ENCODE measurements at regions not wholly inside any gene's neighbourhood (a gene's known extent, or its start where the extent isn't known, plus 50 kb on each side); places are given as distances from the start of the nearest gene placed in this dataset.

DNA sequence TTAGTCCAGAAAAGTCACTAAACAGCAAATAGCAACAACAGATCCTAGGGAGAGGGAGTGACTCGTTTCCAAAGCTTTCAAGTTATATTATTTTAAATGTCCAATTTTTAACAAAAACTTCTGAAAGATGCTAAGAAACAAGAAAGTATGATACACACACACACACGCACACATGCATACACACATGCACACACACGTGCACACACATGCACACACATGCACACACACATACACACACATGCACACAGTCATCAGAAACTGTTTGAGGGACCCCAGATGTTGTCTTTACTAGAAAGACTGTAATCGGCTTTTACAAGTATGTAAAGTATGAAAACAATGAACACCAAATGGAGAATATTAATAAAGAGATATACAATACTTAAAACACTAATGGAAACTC is 825.4 kb downstream of the UQCRFS1 start:
- no peaks in the 10 kb centered on the region for H3K27me3 ChIP-seq (ENCODE audit: control insufficient read depth in 3 of 3, insufficient read depth in 3 of 3, low read length in 3 of 3)
- no peaks in the 10 kb centered on the region for H3K9me3 ChIP-seq (ENCODE audit: control insufficient read depth in 3 of 3, low read length in 3 of 3)
- no peaks in the 10 kb centered on the region for H3K4me1 ChIP-seq (ENCODE audit: control insufficient read depth in 3 of 3, insufficient read depth in 3 of 3, low read length in 3 of 3)
- no peaks in the 10 kb centered on the region for H3K36me3 ChIP-seq (ENCODE audit: control insufficient read depth in 3 of 3, insufficient read depth in 3 of 3, low read length in 3 of 3)
- H3K9ac ChIP-seq (ENCODE audit: low read depth in 1 of 3, low read length in 3 of 3) = no peak overlapping the region
- no peak overlapping the region for H3K4me3 ChIP-seq (ENCODE audit: low read length in 3 of 3)
- no peak overlapping the region for H3K27ac ChIP-seq (ENCODE audit: low read depth, low read length)

DNA sequence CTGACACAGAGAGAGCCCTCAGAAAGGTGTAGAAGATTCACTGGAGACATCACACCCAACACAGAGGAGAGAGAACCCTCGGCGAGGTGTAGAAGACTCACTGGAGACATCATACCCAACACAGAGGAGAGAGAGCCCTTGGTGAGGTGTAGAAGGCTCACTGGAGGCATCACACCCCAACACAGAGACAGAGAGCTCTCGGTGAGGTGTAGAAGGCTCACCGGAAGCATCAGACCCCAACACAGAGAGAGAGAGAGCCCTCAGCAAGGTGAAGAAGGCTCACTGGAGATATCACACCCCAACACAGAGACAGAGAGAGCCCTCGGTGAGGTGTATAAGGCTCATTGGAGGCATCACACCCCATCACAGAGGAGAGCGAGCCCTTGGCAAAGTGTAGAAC is 826.5 kb downstream of the UQCRFS1 start:
- H3K27me3 ChIP-seq (ENCODE audit: control insufficient read depth in 3 of 3, insufficient read depth in 3 of 3, low read length in 3 of 3) = peaks cover 0 to 3% (median 0%) of the 10 kb centered on the region in 3 donors

DNA sequence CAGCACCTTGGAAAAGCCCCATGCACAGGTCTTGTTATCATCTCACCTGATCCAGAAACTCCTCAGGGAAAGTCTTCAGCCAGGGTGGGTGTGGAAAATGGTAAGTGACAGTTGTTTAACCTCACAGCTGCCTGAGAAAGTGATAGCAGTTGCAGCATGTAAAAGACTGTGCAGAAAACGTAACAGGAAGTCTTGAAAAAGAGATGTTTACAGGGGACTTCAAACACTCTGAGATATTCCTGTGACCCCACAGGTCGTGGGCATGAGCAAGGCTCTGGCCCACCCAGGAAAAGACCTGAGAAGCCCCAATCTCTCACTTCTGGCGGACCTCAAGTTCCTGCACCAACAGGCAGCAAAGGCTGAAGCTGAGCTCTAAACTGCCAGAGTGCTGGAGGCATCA is 826.9 kb downstream of the UQCRFS1 start:
- Histone ChIP-seq H3K27me3 (ENCODE audit: control insufficient read depth in 3 of 3, insufficient read depth in 3 of 3, low read length in 3 of 3) (peaks cover 0 to 3% (median 0%) of the 10 kb centered on the region in 3 donors), H3K9ac (ENCODE audit: low read depth in 1 of 3, low read length in 3 of 3) (no peak overlapping the region), H3K4me3 (ENCODE audit: low read length in 3 of 3) (no peak overlapping the region), H3K9me3 (ENCODE audit: control insufficient read depth in 3 of 3, low read length in 3 of 3) (no peaks in the 10 kb centered on the region), H3K36me3 (ENCODE audit: control insufficient read depth in 3 of 3, insufficient read depth in 3 of 3, low read length in 3 of 3) (no peaks in the 10 kb centered on the region), H3K4me1 (ENCODE audit: control insufficient read depth in 3 of 3, insufficient read depth in 3 of 3, low read length in 3 of 3) (no peaks in the 10 kb centered on the region), H3K27ac (ENCODE audit: low read depth, low read length) (no peak overlapping the region)

More for the DNA sequence above, 826.5 kb downstream of the UQCRFS1 start:
- no peak overlapping the region for H3K9ac ChIP-seq (ENCODE audit: low read depth in 1 of 3, low read length in 3 of 3)
- no peak overlapping the region for H3K4me3 ChIP-seq (ENCODE audit: low read length in 3 of 3)
- H3K27ac ChIP-seq (ENCODE audit: low read depth, low read length) = no peak overlapping the region
- H3K9me3 ChIP-seq (ENCODE audit: control insufficient read depth in 3 of 3, low read length in 3 of 3) = no peaks in the 10 kb centered on the region
- no peaks in the 10 kb centered on the region for H3K36me3 ChIP-seq (ENCODE audit: control insufficient read depth in 3 of 3, insufficient read depth in 3 of 3, low read length in 3 of 3)
- no peaks in the 10 kb centered on the region for H3K4me1 ChIP-seq (ENCODE audit: control insufficient read depth in 3 of 3, insufficient read depth in 3 of 3, low read length in 3 of 3)

DNA sequence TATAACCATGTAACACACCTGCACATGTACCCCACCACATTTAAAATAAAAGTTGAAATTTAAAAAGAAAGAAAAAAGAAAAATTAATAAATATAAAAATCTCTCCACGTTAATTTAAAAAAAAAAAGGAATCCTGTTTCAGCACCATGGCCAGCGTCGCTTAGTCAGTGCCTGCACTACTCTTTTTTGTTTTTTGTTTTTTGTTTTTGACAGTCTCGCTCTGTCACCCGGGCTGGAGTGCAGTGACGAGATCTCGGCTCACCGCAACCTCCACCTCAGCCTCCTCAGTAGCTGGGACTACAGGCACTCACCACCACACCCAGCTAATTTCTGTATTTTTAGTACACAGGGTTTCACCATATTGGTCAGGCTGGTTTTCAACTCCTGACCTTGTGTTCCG is 835.9 kb downstream of the UQCRFS1 start:
- Histone ChIP-seq H3K9me3 (ENCODE audit: control insufficient read depth in 3 of 3, low read length in 3 of 3) (no peaks in the 10 kb centered on the region), H3K27me3 (ENCODE audit: control insufficient read depth in 3 of 3, insufficient read depth in 3 of 3, low read length in 3 of 3) (peaks cover 0 to 5% (median 0%) of the 10 kb centered on the region in 3 donors), H3K27ac (ENCODE audit: low read depth, low read length) (no peak overlapping the region)

DNA sequence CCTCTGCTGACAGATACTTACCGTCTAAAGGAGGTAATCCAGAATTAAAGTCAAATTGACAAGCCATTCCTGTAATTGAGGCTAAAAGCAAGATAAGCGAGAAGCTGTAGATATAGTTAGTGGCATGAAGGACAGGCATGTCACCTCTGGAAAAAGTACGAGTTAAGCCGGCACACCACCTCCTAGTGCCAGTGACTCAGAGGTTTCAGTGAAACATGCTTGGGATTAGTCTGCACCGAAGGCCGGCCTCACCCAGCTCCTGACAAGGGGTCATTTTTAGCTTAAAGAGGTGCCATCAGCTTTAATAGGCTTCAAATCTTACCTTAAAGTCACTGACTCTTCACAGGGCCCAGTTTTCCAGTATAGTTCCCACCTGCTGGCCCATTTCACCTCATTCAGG is 838.0 kb downstream of the UQCRFS1 start:
- Histone ChIP-seq H3K27ac (ENCODE audit: low read depth, low read length) (no peak overlapping the region), H3K9ac (ENCODE audit: low read depth in 1 of 3, low read length in 3 of 3) (no peak overlapping the region), H3K4me1 (ENCODE audit: control insufficient read depth in 3 of 3, insufficient read depth in 3 of 3, low read length in 3 of 3) (no peaks in the 10 kb centered on the region), H3K27me3 (ENCODE audit: control insufficient read depth in 3 of 3, insufficient read depth in 3 of 3, low read length in 3 of 3) (peaks cover 0 to 3% (median 0%) of the 10 kb centered on the region in 3 donors), H3K36me3 (ENCODE audit: control insufficient read depth in 3 of 3, insufficient read depth in 3 of 3, low read length in 3 of 3) (no peaks in the 10 kb centered on the region), H3K4me3 (ENCODE audit: low read length in 3 of 3) (no peak overlapping the region), H3K9me3 (ENCODE audit: control insufficient read depth in 3 of 3, low read length in 3 of 3) (no peaks in the 10 kb centered on the region)

More for the DNA sequence above, 835.9 kb downstream of the UQCRFS1 start:
- H3K9ac ChIP-seq (ENCODE audit: low read depth in 1 of 3, low read length in 3 of 3) = no peak overlapping the region
- H3K36me3 ChIP-seq (ENCODE audit: control insufficient read depth in 3 of 3, insufficient read depth in 3 of 3, low read length in 3 of 3) = no peaks in the 10 kb centered on the region
- no peaks in the 10 kb centered on the region for H3K4me1 ChIP-seq (ENCODE audit: control insufficient read depth in 3 of 3, insufficient read depth in 3 of 3, low read length in 3 of 3)
- H3K4me3 ChIP-seq (ENCODE audit: low read length in 3 of 3) = no peak overlapping the region

DNA sequence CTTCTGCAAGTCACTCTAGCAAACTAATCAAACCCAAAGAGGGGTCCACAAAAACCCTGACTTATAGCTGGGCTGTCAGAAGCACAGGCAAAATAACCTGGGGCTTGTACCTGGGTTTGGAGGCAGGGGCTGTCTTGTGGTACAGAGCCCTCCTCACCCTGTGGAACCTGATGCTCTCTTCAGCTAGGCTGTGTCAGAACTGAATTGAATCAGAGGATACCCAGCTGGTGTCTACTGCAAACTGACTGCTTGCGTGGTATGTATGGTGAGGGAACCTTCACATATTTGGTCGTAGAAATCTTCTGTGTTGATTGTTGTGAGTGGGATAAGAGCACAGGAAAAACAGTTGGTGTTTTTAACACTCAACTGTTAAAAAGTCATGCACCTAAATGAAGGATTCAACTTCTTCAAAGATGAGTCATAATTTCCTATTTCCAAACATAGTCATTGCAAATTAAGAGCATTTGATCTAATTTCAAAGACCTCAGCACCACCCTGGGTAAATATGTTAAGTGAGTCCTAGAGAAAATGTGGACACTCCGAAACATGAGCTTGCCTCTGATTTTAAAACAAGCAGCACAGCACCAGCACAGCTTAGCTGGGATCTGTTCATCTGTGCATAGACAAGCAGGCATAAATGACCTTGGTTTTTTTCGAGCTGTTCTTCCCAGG is 840.2 kb downstream of the UQCRFS1 start:
- no peak overlapping the region for H3K4me3 ChIP-seq (ENCODE audit: low read length in 3 of 3)
- peaks cover 0 to 3% (median 0%) of the 10 kb centered on the region in 3 donors for H3K27me3 ChIP-seq (ENCODE audit: control insufficient read depth in 3 of 3, insufficient read depth in 3 of 3, low read length in 3 of 3)
- H3K4me1 ChIP-seq (ENCODE audit: control insufficient read depth in 3 of 3, insufficient read depth in 3 of 3, low read length in 3 of 3) = no peaks in the 10 kb centered on the region
- H3K9me3 ChIP-seq (ENCODE audit: control insufficient read depth in 3 of 3, low read length in 3 of 3) = no peaks in the 10 kb centered on the region
- H3K27ac ChIP-seq (ENCODE audit: low read depth, low read length) = no peak overlapping the region
- no peak overlapping the region for H3K9ac ChIP-seq (ENCODE audit: low read depth in 1 of 3, low read length in 3 of 3)
- no peaks in the 10 kb centered on the region for H3K36me3 ChIP-seq (ENCODE audit: control insufficient read depth in 3 of 3, insufficient read depth in 3 of 3, low read length in 3 of 3)

DNA sequence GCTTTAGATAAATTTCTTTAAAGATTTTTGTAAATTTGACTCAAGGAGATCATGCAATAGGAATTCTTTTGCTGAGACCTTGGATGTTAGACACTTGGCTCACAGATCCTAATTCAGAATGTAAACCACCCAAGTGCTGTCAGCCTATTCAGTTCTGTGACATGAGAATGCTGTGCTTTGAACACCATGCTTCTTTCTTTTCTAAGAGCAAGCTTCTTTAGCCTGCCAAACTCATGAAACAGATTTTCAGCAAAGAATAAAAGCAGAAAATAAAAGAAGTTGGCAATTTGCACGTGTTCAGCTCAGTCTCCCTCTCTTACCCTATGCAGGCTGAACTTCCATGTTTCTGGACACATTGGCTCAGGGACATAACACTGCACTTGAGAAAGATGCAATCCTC is 845.8 kb downstream of the UQCRFS1 start:
- Histone ChIP-seq H3K4me1 (ENCODE audit: control insufficient read depth in 3 of 3, insufficient read depth in 3 of 3, low read length in 3 of 3) (no peaks in the 10 kb centered on the region), H3K36me3 (ENCODE audit: control insufficient read depth in 3 of 3, insufficient read depth in 3 of 3, low read length in 3 of 3) (no peaks in the 10 kb centered on the region), H3K9me3 (ENCODE audit: control insufficient read depth in 3 of 3, low read length in 3 of 3) (no peaks in the 10 kb centered on the region), H3K27ac (ENCODE audit: low read depth, low read length) (no peak overlapping the region), H3K27me3 (ENCODE audit: control insufficient read depth in 3 of 3, insufficient read depth in 3 of 3, low read length in 3 of 3) (peaks cover 0 to 1% (median 0%) of the 10 kb centered on the region in 3 donors), H3K4me3 (ENCODE audit: low read length in 3 of 3) (no peak overlapping the region), H3K9ac (ENCODE audit: low read depth in 1 of 3, low read length in 3 of 3) (no peak overlapping the region)

DNA sequence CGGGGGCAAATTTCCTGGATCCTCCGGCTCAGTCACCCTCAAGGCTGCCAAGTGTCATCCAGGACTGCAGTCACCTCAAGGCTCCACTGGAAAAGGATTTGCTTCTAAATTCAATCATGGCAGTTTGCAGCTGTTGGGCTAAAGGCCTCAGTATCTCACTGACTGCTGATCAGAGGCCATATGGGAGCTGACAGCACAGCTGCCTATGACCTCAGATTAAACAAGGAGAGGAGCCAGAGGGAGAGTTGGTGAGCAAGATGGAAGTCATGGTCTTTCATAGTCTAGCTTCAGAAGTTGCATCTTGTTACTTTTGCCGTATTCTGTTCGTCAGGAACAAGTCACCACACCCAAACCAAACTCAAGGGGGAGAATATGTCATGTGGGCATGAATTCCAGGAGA is 849.7 kb downstream of the UQCRFS1 start:
- no peaks in the 10 kb centered on the region for H3K4me1 ChIP-seq (ENCODE audit: control insufficient read depth in 3 of 3, insufficient read depth in 3 of 3, low read length in 3 of 3)
- no peaks in the 10 kb centered on the region for H3K36me3 ChIP-seq (ENCODE audit: control insufficient read depth in 3 of 3, insufficient read depth in 3 of 3, low read length in 3 of 3)
- no peak overlapping the region for H3K27ac ChIP-seq (ENCODE audit: low read depth, low read length)
- H3K9ac ChIP-seq (ENCODE audit: low read depth in 1 of 3, low read length in 3 of 3) = no peak overlapping the region
- H3K4me3 ChIP-seq (ENCODE audit: low read length in 3 of 3) = no peak overlapping the region
- H3K9me3 ChIP-seq (ENCODE audit: control insufficient read depth in 3 of 3, low read length in 3 of 3) = no peaks in the 10 kb centered on the region
- H3K27me3 ChIP-seq (ENCODE audit: control insufficient read depth in 3 of 3, insufficient read depth in 3 of 3, low read length in 3 of 3) = no peaks in the 10 kb centered on the region

DNA sequence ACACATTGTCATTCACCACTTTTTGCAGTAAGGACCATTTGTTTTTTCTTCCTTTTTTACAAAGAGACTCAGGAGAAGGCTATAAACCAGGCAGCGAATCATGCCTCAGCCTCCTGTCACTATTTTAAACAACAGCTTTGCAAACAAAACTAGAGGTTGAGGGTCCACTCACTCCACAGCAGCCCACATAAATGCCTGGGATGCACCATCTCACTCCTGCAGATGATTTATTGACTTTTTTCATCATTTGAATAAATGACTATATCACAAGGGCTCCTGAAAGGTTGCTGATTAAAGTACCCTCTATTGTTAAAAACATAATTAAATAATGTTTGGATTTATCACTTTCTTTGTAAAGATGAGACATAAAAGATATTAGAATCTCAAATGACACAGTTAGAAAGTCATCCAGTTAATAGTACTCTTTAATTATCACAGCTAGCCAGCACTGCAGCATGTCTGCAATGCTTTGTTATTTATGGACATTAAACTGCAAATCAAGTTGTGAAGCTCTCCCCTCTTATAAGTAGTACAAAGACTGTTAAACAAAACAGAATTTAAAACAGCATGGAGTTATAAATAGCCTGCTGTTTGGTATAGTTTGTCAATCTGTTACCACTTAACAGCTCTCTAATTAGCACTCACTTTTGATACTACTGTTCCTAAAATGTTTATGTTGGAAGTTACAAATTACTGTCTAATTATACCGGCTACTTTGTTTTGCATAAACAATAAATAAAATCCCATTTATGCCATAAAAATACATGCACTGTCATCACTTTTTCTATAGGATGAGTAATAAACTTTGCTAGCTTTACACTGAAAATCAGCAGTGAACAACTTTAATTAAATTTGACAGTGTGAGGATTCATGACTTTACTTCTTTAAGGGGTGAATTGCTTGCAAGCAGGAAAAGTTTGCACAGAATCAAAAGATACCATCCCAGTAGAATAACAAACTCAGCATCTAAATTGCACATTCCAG is 853.2 kb downstream of the UQCRFS1 start:
- H3K27ac ChIP-seq (ENCODE audit: low read depth, low read length) = no peak overlapping the region
- no peaks in the 10 kb centered on the region for H3K9me3 ChIP-seq (ENCODE audit: control insufficient read depth in 3 of 3, low read length in 3 of 3)
- H3K9ac ChIP-seq (ENCODE audit: low read depth in 1 of 3, low read length in 3 of 3) = no peak overlapping the region
- H3K4me1 ChIP-seq (ENCODE audit: control insufficient read depth in 3 of 3, insufficient read depth in 3 of 3, low read length in 3 of 3) = no peaks in the 10 kb centered on the region
- no peaks in the 10 kb centered on the region for H3K36me3 ChIP-seq (ENCODE audit: control insufficient read depth in 3 of 3, insufficient read depth in 3 of 3, low read length in 3 of 3)
- H3K4me3 ChIP-seq (ENCODE audit: low read length in 3 of 3) = no peak overlapping the region
- H3K27me3 ChIP-seq (ENCODE audit: control insufficient read depth in 3 of 3, insufficient read depth in 3 of 3, low read length in 3 of 3) = no peaks in the 10 kb centered on the region

DNA sequence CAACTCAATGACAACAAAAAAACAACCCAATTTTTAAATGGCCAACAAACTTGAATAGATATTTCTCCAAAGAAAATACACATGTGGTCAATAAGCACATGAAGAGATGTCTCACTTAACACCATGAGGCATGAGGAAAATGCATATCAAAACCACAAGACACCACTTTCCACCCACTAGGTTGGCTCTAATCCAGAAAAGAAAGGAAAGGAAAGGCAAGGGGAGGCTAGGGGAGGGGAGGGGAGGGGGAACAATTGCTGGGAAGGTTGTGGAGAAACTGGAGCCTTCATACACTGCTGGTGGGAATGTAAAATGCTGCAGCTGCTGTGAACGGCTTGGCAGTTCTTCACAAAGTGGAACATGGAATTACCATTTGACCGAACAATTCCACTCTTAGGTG is 854.3 kb downstream of the UQCRFS1 start:
- H3K4me3 ChIP-seq (ENCODE audit: low read length in 3 of 3) = no peak overlapping the region
- H3K27ac ChIP-seq (ENCODE audit: low read depth, low read length) = no peak overlapping the region
- no peaks in the 10 kb centered on the region for H3K4me1 ChIP-seq (ENCODE audit: control insufficient read depth in 3 of 3, insufficient read depth in 3 of 3, low read length in 3 of 3)
- no peak overlapping the region for H3K9ac ChIP-seq (ENCODE audit: low read depth in 1 of 3, low read length in 3 of 3)
- H3K36me3 ChIP-seq (ENCODE audit: control insufficient read depth in 3 of 3, insufficient read depth in 3 of 3, low read length in 3 of 3) = no peaks in the 10 kb centered on the region
- H3K27me3 ChIP-seq (ENCODE audit: control insufficient read depth in 3 of 3, insufficient read depth in 3 of 3, low read length in 3 of 3) = no peaks in the 10 kb centered on the region
- H3K9me3 ChIP-seq (ENCODE audit: control insufficient read depth in 3 of 3, low read length in 3 of 3) = no peaks in the 10 kb centered on the region
